ENCODE measurements at regions not wholly inside any gene's neighbourhood (a gene's known extent, or its start where the extent isn't known, plus 50 kb on each side); places are given as distances from the start of the nearest gene placed in this dataset.

DNA sequence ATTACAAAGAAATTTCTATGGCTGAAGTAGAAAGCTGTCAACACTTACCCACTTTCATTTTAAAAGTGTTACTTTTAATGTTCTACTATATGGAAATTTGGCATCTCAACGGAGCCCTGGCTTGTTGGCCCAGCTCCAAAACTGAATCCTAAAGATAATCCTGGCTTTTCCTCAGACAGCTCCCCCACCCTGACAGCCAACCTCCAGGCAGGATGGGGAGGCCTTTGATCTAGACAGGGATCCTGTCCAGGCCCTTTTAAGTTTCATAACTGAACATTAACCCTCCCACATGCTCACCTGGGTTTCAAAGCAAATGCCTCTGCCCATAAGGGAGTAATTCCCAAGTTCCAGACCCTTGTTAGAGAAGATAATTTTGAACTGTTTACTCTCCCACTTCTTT is 99.3 kb upstream of the RALGPS2 start:
- Histone ChIP-seq H2AFZ (ENCODE audit: low read length) (no peak overlapping the region), H3K9me3 (ENCODE audit: low read length) (no peaks in the 10 kb centered on the region; the same call in 1 of the 2 replicates), H3K4me3 (ENCODE audit: low read depth, low read length, poor library complexity, severe bottlenecking) (no peak overlapping the region), H3K79me2 (ENCODE audit: insufficient read depth, low read length) (no peaks in the 10 kb centered on the region), H3K4me2 (ENCODE audit: low read length) (no peak overlapping the region), H3K9ac (ENCODE audit: low read length) (no peak overlapping the region), H3K36me3 (ENCODE audit: insufficient read depth, low read length) (peaks cover 5% of the 10 kb centered on the region; the same call in 1 of the 2 replicates), H3K27me3 (ENCODE audit: insufficient read depth, low read length) (no peaks in the 10 kb centered on the region), H3F3A (ENCODE audit: insufficient read depth, low read length) (no peaks in the 10 kb centered on the region), H3K9me2 (ENCODE audit: low read depth, low read length) (no peaks in the 10 kb centered on the region), H3K27ac (ENCODE audit: low read depth, low read length, poor library complexity, severe bottlenecking) (no peak overlapping the region), H4K20me1 (ENCODE audit: insufficient read depth, low read length) (no peaks in the 10 kb centered on the region), H3K4me1 (ENCODE audit: insufficient read depth, low read length, severe bottlenecking) (peaks cover 24% of the 10 kb centered on the region)
- TF ChIP-seq EZH2 (IDR thresholded peaks at IDR 0.05; ENCODE audit: borderline replicate concordance, low read length) = no peak
- TF ChIP-seq, protein P1, sequence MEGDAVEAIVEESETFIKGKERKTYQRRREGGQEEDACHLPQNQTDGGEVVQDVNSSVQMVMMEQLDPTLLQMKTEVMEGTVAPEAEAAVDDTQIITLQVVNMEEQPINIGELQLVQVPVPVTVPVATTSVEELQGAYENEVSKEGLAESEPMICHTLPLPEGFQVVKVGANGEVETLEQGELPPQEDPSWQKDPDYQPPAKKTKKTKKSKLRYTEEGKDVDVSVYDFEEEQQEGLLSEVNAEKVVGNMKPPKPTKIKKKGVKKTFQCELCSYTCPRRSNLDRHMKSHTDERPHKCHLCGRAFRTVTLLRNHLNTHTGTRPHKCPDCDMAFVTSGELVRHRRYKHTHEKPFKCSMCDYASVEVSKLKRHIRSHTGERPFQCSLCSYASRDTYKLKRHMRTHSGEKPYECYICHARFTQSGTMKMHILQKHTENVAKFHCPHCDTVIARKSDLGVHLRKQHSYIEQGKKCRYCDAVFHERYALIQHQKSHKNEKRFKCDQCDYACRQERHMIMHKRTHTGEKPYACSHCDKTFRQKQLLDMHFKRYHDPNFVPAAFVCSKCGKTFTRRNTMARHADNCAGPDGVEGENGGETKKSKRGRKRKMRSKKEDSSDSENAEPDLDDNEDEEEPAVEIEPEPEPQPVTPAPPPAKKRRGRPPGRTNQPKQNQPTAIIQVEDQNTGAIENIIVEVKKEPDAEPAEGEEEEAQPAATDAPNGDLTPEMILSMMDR (IDR thresholded peaks at IDR 0.05; ENCODE audit: low read length) = no peak

- H3K4me1 ChIP-seq (ENCODE audit: insufficient read depth, low read length, severe bottlenecking) = peaks cover 24% of the 10 kb centered on the region
- no peak overlapping the region for H3K9ac ChIP-seq (ENCODE audit: low read length)
- H4K20me1 ChIP-seq (ENCODE audit: insufficient read depth, low read length) = no peaks in the 10 kb centered on the region
- TF ChIP-seq EZH2 (IDR thresholded peaks at IDR 0.05; ENCODE audit: borderline replicate concordance, low read length) = no peak
- TF ChIP-seq, protein P1 (IDR thresholded peaks at IDR 0.05; ENCODE audit: low read length) = no peak
- H3F3A ChIP-seq (ENCODE audit: insufficient read depth, low read length) = no peaks in the 10 kb centered on the region
- no peaks in the 10 kb centered on the region for H3K9me2 ChIP-seq (ENCODE audit: low read depth, low read length)
- no peaks in the 10 kb centered on the region for H3K9me3 ChIP-seq (ENCODE audit: low read length)
- H3K4me3 ChIP-seq (ENCODE audit: low read depth, low read length, poor library complexity, severe bottlenecking) = no peak overlapping the region
- no peaks in the 10 kb centered on the region for H3K79me2 ChIP-seq (ENCODE audit: insufficient read depth, low read length)
- no peak overlapping the region for H3K27ac ChIP-seq (ENCODE audit: low read depth, low read length, poor library complexity, severe bottlenecking)
- H3K4me2 ChIP-seq (ENCODE audit: low read length) = no peak overlapping the region
- H3K36me3 ChIP-seq (ENCODE audit: insufficient read depth, low read length) = no peaks in the 10 kb centered on the region
- no peaks in the 10 kb centered on the region for H3K27me3 ChIP-seq (ENCODE audit: insufficient read depth, low read length)
- no peak overlapping the region for H2AFZ ChIP-seq (ENCODE audit: low read length)
These were observed 98.0 kb upstream of the RALGPS2 start for GRCh38 chr1:178627037-178627436.

DNA sequence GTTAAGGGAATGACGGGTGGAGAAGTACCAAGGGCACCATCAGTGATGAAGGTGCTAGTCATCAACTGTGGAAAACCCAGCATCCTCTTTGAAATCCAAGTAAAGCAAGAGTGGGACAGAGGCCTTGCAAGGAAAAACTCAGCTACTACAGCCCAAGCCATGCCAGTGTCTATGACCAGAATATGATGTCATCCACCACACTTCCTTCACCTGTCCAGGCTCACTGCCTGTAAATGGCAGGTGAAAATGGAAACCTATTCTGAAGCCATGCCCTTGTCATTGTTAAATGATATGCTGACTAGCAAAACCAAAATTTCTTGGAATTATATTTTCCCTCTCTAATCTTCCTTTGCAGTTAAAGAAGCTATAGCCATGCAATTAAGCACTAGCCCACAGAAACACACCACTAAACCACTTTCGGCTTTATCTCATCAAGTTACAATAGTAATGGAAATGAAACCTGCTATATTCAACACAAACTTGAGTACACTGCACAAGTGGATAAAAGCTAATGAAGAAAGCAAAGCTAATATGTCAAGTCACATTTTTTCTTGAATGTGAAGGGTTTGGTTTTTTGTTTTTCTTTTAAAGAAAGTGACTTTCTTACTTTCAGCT is 96.3 kb upstream of the RALGPS2 start:
- TF ChIP-seq, protein P1 (IDR thresholded peaks at IDR 0.05; ENCODE audit: low read length) = no peak
- no peak for TF ChIP-seq EZH2 (IDR thresholded peaks at IDR 0.05; ENCODE audit: borderline replicate concordance, low read length)
- Histone ChIP-seq H3K79me2 (ENCODE audit: insufficient read depth, low read length) (no peaks in the 10 kb centered on the region), H3K9ac (ENCODE audit: low read length) (peak overlapping the region; percentile 1; the same call in 1 of the 2 replicates), H3K9me3 (ENCODE audit: low read length) (no peaks in the 10 kb centered on the region), H3F3A (ENCODE audit: insufficient read depth, low read length) (no peaks in the 10 kb centered on the region), H2AFZ (ENCODE audit: low read length) (no peak overlapping the region), H3K4me1 (ENCODE audit: insufficient read depth, low read length, severe bottlenecking) (peaks cover 32% of the 10 kb centered on the region), H3K36me3 (ENCODE audit: insufficient read depth, low read length) (no peaks in the 10 kb centered on the region), H3K9me2 (ENCODE audit: low read depth, low read length) (no peaks in the 10 kb centered on the region), H3K4me3 (ENCODE audit: low read depth, low read length, poor library complexity, severe bottlenecking) (no peak overlapping the region), H3K27ac (ENCODE audit: low read depth, low read length, poor library complexity, severe bottlenecking) (peak overlapping the region; percentile 36), H3K4me2 (ENCODE audit: low read length) (no peak overlapping the region), H4K20me1 (ENCODE audit: insufficient read depth, low read length) (no peaks in the 10 kb centered on the region), H3K27me3 (ENCODE audit: insufficient read depth, low read length) (no peaks in the 10 kb centered on the region)
